ENCODE measurements at regions not wholly inside any gene's neighbourhood (a gene's known extent, or its start where the extent isn't known, plus 50 kb on each side); places are given as distances from the start of the nearest gene placed in this dataset.

- FAIRE-seq (no peak), DNase-seq (ENCODE audit: insufficient read length, low spot score) (no peak)
- TF ChIP-seq CTCF (IDR thresholded peaks at IDR 0.05; ENCODE audit: insufficient read depth, missing control alignments) = no peak
These were observed 112.4 kb upstream of the SALL4 start for GRCh38 chr20:51914758-51915157.

GRCh38 chr20:51910321-51911050 lies 108.2 kb upstream of the SALL4 start:
- DNase-seq (ENCODE audit: insufficient read length, low spot score) (no peak), FAIRE-seq (no peak)
- no peak for TF ChIP-seq CTCF (IDR thresholded peaks at IDR 0.05; ENCODE audit: insufficient read depth, missing control alignments)

GRCh38 chr20:51906679-51907078 lies 104.4 kb upstream of the SALL4 start:
- no peak for TF ChIP-seq CTCF (IDR thresholded peaks at IDR 0.05; ENCODE audit: insufficient read depth, missing control alignments)
- no peak for DNase-seq (ENCODE audit: insufficient read length, low spot score)
- no peak for FAIRE-seq

GRCh38 chr20:51906049-51906448 lies 103.7 kb upstream of the SALL4 start:
- TF ChIP-seq CTCF (IDR thresholded peaks at IDR 0.05; ENCODE audit: insufficient read depth, missing control alignments) = no peak
- DNase-seq (ENCODE audit: insufficient read length, low spot score) (no peak), FAIRE-seq (no peak)

- no peak for FAIRE-seq
- DNase-seq (ENCODE audit: insufficient read length, low spot score) = no peak
- no peak for TF ChIP-seq CTCF (IDR thresholded peaks at IDR 0.05; ENCODE audit: insufficient read depth, missing control alignments)
These were observed 100.6 kb upstream of the SALL4 start for GRCh38 chr20:51902933-51903332.

GRCh38 chr20:51900443-51900842 lies 98.1 kb upstream of the SALL4 start:
- DNase-seq (ENCODE audit: insufficient read length, low spot score) (no peak), FAIRE-seq (no peak)
- no peak for TF ChIP-seq CTCF (IDR thresholded peaks at IDR 0.05; ENCODE audit: insufficient read depth, missing control alignments)

GRCh38 chr20:51899674-51900073 lies 97.4 kb upstream of the SALL4 start:
- DNase-seq (ENCODE audit: insufficient read length, low spot score) (no peak), FAIRE-seq (no peak)
- TF ChIP-seq CTCF (IDR thresholded peaks at IDR 0.05; ENCODE audit: insufficient read depth, missing control alignments) = no peak
